SK-N-SH treated with all-trans-retinoic acid at 6 μM for 48 hours (cell line): ENCODE measurements at regions not wholly inside any gene's neighbourhood (a gene's known extent, or its start where the extent isn't known, plus 50 kb on each side); places are given as distances from the start of the nearest gene placed in this dataset.

Experiments used
- ARNTL ChIP-seq: fragments of 450-650 bp; formaldehyde crosslinking; IDR thresholded peaks from 2 replicates; pipeline ENCODE4 v1.5.0; 2020; ENCODE audit warnings: low read depth, mild to moderate bottlenecking, moderate library complexity, borderline replicate concordance
- CREB5 ChIP-seq: fragments of 250-450 bp; sonication (Bioruptor Pico); IDR thresholded peaks from 2 replicates; pipeline ENCODE4 v1.5.1; 2020; ENCODE audit warnings: low read depth, mild to moderate bottlenecking, moderate library complexity
- CSRNP3 ChIP-seq: fragments of 250-450 bp; sonication (Bioruptor Pico); IDR thresholded peaks from 2 replicates; pipeline ENCODE4 v1.5.1; 2021; ENCODE audit warnings: mild to moderate bottlenecking, moderate library complexity
- GLIS3 ChIP-seq: fragments of 250-450 bp; sonication (Bioruptor Pico); IDR thresholded peaks from 2 replicates; pipeline ENCODE4 v1.5.0; 2020; ENCODE audit warnings: mild to moderate bottlenecking, moderate library complexity
- SNAI2 ChIP-seq: fragments of 250-450 bp; sonication (Bioruptor Pico); IDR thresholded peaks from 2 replicates; pipeline ENCODE4 v1.5.0; 2020; ENCODE audit warnings: mild to moderate bottlenecking, moderate library complexity
- TCF4 ChIP-seq: fragments of 250-450 bp; sonication (Bioruptor Pico); IDR thresholded peaks from 2 replicates; pipeline ENCODE4 v1.8.0; 2021; ENCODE audit warnings: mild to moderate bottlenecking, moderate library complexity, borderline replicate concordance
- TOX ChIP-seq: fragments of 250-450 bp; sonication (Bioruptor Pico); IDR thresholded peaks from 2 replicates; pipeline ENCODE4 v1.8.0; 2021; ENCODE audit warnings: mild to moderate bottlenecking, moderate library complexity, borderline replicate concordance
- TSHZ2 ChIP-seq: fragments of 250-450 bp; sonication (Bioruptor Pico); IDR thresholded peaks from 2 replicates; pipeline ENCODE4 v1.5.0; 2020; ENCODE audit warnings: mild to moderate bottlenecking, moderate library complexity
- ZFP3 ChIP-seq: fragments of 250-450 bp; sonication (Bioruptor Pico); IDR thresholded peaks from 2 replicates; pipeline ENCODE4 v1.5.0; 2020; ENCODE audit warnings: mild to moderate bottlenecking, moderate library complexity
- ZFP30 ChIP-seq: fragments of 450-650 bp; formaldehyde crosslinking; IDR thresholded peaks from 2 replicates; pipeline ENCODE4 v1.5.0; 2022; ENCODE audit warnings: mild to moderate bottlenecking, moderate library complexity
- ZNF565 ChIP-seq: fragments of 450-650 bp; formaldehyde crosslinking; conservative IDR thresholded peaks from 2 replicates; pipeline ENCODE4 v1.5.0; 2020; ENCODE audit warnings: low read depth, mild to moderate bottlenecking, moderate library complexity
- TF ChIP-seq, protein P1 (sequence below): fragments of 250-450 bp; sonication (Bioruptor Pico); IDR thresholded peaks from 2 replicates; pipeline ENCODE4 v1.8.0; 2021; ENCODE audit warnings: low read depth, mild to moderate bottlenecking, moderate library complexity, borderline replicate concordance
- TF ChIP-seq, protein P2 (sequence below): fragments of 250-450 bp; sonication (Bioruptor Pico); IDR thresholded peaks from 2 replicates; pipeline ENCODE4 v1.8.0; 2020; ENCODE audit warnings: mild to moderate bottlenecking, moderate library complexity, borderline replicate concordance

- TF ChIP-seq ZNF565 (CRISPR knock-in tag), result no peak
- TF ChIP-seq TOX, result no peak
- TF ChIP-seq, protein P1, sequence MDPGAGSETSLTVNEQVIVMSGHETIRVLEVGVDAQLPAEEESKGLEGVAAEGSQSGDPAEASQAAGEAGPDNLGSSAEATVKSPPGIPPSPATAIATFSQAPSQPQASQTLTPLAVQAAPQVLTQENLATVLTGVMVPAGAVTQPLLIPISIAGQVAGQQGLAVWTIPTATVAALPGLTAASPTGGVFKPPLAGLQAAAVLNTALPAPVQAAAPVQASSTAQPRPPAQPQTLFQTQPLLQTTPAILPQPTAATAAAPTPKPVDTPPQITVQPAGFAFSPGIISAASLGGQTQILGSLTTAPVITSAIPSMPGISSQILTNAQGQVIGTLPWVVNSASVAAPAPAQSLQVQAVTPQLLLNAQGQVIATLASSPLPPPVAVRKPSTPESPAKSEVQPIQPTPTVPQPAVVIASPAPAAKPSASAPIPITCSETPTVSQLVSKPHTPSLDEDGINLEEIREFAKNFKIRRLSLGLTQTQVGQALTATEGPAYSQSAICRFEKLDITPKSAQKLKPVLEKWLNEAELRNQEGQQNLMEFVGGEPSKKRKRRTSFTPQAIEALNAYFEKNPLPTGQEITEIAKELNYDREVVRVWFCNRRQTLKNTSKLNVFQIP (CRISPR knock-in tag), result no peak
- TF ChIP-seq TCF4, result no peak
- no peak for TF ChIP-seq ARNTL (CRISPR knock-in tag)
- no peak for TF ChIP-seq CSRNP3 (CRISPR knock-in tag)
- TF ChIP-seq, protein P2, sequence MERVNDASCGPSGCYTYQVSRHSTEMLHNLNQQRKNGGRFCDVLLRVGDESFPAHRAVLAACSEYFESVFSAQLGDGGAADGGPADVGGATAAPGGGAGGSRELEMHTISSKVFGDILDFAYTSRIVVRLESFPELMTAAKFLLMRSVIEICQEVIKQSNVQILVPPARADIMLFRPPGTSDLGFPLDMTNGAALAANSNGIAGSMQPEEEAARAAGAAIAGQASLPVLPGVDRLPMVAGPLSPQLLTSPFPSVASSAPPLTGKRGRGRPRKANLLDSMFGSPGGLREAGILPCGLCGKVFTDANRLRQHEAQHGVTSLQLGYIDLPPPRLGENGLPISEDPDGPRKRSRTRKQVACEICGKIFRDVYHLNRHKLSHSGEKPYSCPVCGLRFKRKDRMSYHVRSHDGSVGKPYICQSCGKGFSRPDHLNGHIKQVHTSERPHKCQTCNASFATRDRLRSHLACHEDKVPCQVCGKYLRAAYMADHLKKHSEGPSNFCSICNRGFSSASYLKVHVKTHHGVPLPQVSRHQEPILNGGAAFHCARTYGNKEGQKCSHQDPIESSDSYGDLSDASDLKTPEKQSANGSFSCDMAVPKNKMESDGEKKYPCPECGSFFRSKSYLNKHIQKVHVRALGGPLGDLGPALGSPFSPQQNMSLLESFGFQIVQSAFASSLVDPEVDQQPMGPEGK (CRISPR knock-in tag), result no peak
- no peak for TF ChIP-seq TSHZ2
- TF ChIP-seq CREB5 (CRISPR knock-in tag), result no peak
- TF ChIP-seq GLIS3 (CRISPR knock-in tag), result no peak
- TF ChIP-seq SNAI2 (CRISPR knock-in tag), result no peak
- TF ChIP-seq ZFP30 (CRISPR knock-in tag), result no peak
- no peak for TF ChIP-seq ZFP3 (CRISPR knock-in tag)
These were observed 138.3 kb upstream of the NRXN1 start for GRCh38 chr2:51170273-51170672.
